ENCODE measurements at regions not wholly inside any gene's neighbourhood (a gene's known extent, or its start where the extent isn't known, plus 50 kb on each side); places are given as distances from the start of the nearest gene placed in this dataset.

DNA sequence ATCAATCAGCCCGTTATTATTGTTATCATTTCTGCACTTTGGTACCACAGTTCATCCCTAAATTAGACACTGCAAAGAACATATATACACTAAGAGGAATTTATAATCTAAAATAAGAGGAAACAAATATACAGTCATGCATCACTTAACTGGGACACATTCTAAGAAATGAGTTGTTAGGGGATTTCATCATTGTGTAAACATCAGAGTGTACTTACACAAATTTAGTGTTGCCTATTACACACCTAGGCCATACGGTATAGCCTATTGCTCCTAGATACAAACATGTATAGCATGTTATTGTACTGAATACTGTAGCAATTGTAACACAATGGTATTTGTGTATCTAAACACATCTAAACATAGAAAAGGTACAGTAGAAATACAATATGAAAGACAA is 190.5 kb downstream of the BMP4 start:
- H3K4me1 ChIP-seq (ENCODE audit: control insufficient read depth in 2 of 2, insufficient read depth in 2 of 2, low read length in 2 of 2), result no peaks in the 10 kb centered on the region
- no peak overlapping the region for H3K27ac ChIP-seq (ENCODE audit: low read length in 2 of 2)
- H3K27me3 ChIP-seq (replicated peaks in 1 of 4; ENCODE audit: control extremely low read depth in 1 of 4, control insufficient read depth in 3 of 4, insufficient read depth in 4 of 4, low read length in 3 of 4), result no peaks in the 10 kb centered on the region
- no peaks in the 10 kb centered on the region for H3K36me3 ChIP-seq (replicated peaks in 1 of 2; ENCODE audit: control extremely low read depth in 1 of 2, control insufficient read depth in 1 of 2, extremely low read depth in 1 of 2, insufficient read depth in 2 of 2, low read length in 1 of 2)
- H2AFZ ChIP-seq (ENCODE audit: insufficient read depth, low read depth, low read length, poor library complexity, severe bottlenecking), result no peak overlapping the region
- ATAC-seq (ENCODE audit: low read depth), result no peak
- TF ChIP-seq CTCF (IDR thresholded peaks at IDR 0.05) (no peak), EZH2 (IDR thresholded peaks at IDR 0.05; ENCODE audit: borderline replicate concordance, insufficient read depth, low read depth, low read length, poor library complexity, severe bottlenecking) (no peak)
- ChIA-PET POLR2A (no interaction called here), CTCF (no interaction called here)
- no peak overlapping the region for H3K4me2 ChIP-seq (replicated peaks; ENCODE audit: low read depth, low read length, poor library complexity, severe bottlenecking)
- Mint-ChIP-seq H3K4me3 (no peak overlapping the region), H3K27me3 (no peaks in the 10 kb centered on the region), H3K27ac (no peak overlapping the region), H3K9me3 (ENCODE audit: insufficient read depth) (peaks cover 2% of the 10 kb centered on the region), H3K4me1 (no peaks in the 10 kb centered on the region)
- no peaks in the 10 kb centered on the region for H3K79me2 ChIP-seq (ENCODE audit: control insufficient read depth, insufficient read depth, low read length)
- intact Hi-C loops (cut with micrococcal nuclease), result no loop called here
- WGBS (ENCODE audit: insufficient coverage), result no CpG with 5 or more reads among the region's 2 CpGs
- H3K9ac ChIP-seq (ENCODE audit: low read length), result no peak overlapping the region
- no peak overlapping the region for H3K4me3 ChIP-seq (ENCODE audit: control extremely low read depth in 1 of 5, extremely low read depth in 1 of 5, insufficient read depth in 1 of 5, low read depth in 2 of 5, low read length in 4 of 5)
- no peaks in the 10 kb centered on the region for H4K20me1 ChIP-seq (ENCODE audit: control insufficient read depth, insufficient read depth, low read length, poor library complexity, severe bottlenecking)
- DNase-seq, result no peak
- H3K9me3 ChIP-seq (ENCODE audit: control extremely low read depth in 1 of 3, control insufficient read depth in 2 of 3, insufficient read depth in 1 of 3, low read length in 2 of 3), result no peaks in the 10 kb centered on the region

DNA sequence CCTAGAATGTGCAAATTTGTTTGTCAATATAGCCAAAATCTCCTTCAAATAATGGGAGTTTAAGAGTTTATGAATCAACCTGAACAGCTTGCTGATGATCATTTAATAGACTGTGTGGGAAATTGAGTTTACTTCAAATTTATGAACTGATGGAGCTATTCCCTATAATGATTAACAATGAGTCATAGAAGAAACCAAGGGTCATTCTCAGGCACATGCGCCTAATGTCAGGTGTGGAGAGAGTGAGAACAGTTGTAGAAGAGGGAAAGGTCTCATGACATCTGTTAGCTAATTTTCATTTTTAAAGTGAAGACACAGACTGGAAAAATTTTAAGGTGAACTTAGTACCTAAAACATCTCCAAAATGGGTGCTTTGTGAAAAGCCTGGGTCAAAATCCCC is 191.8 kb downstream of the BMP4 start:
- no peaks in the 10 kb centered on the region for H3K27me3 Mint-ChIP-seq
- POLR2A ChIA-PET, result no interaction called here
- ATAC-seq (ENCODE audit: low read depth), result no peak

More for the DNA sequence above, 191.8 kb downstream of the BMP4 start:
- Histone ChIP-seq H2AFZ (ENCODE audit: insufficient read depth, low read depth, low read length, poor library complexity, severe bottlenecking) (no peak overlapping the region), H3K9ac (ENCODE audit: low read length) (no peak overlapping the region), H3K4me3 (ENCODE audit: control extremely low read depth in 1 of 5, extremely low read depth in 1 of 5, insufficient read depth in 1 of 5, low read depth in 2 of 5, low read length in 4 of 5) (no peak overlapping the region), H3K27me3 (replicated peaks in 1 of 4; ENCODE audit: control extremely low read depth in 1 of 4, control insufficient read depth in 3 of 4, insufficient read depth in 4 of 4, low read length in 3 of 4) (no peaks in the 10 kb centered on the region), H3K4me1 (ENCODE audit: control insufficient read depth in 2 of 2, insufficient read depth in 2 of 2, low read length in 2 of 2) (no peaks in the 10 kb centered on the region), H3K79me2 (ENCODE audit: control insufficient read depth, insufficient read depth, low read length) (no peaks in the 10 kb centered on the region), H3K36me3 (replicated peaks in 1 of 2; ENCODE audit: control extremely low read depth in 1 of 2, control insufficient read depth in 1 of 2, extremely low read depth in 1 of 2, insufficient read depth in 2 of 2, low read length in 1 of 2) (no peaks in the 10 kb centered on the region), H3K9me3 (ENCODE audit: control extremely low read depth in 1 of 3, control insufficient read depth in 2 of 3, insufficient read depth in 1 of 3, low read length in 2 of 3) (no peaks in the 10 kb centered on the region), H3K27ac (ENCODE audit: low read length in 2 of 2) (no peak overlapping the region), H4K20me1 (ENCODE audit: control insufficient read depth, insufficient read depth, low read length, poor library complexity, severe bottlenecking) (no peaks in the 10 kb centered on the region), H3K4me2 (replicated peaks; ENCODE audit: low read depth, low read length, poor library complexity, severe bottlenecking) (no peak overlapping the region)
- CTCF ChIA-PET, result no interaction called here
- intact Hi-C loops (cut with micrococcal nuclease), result no loop called here
- no CpG with 5 or more reads among the region's 1 CpG for WGBS (ENCODE audit: insufficient coverage)
- no peak for TF ChIP-seq EZH2 (IDR thresholded peaks at IDR 0.05; ENCODE audit: borderline replicate concordance, insufficient read depth, low read depth, low read length, poor library complexity, severe bottlenecking)
- TF ChIP-seq CTCF (IDR thresholded peaks at IDR 0.05), result no peak
- Mint-ChIP-seq H3K4me1 (no peaks in the 10 kb centered on the region), H3K27ac (no peak overlapping the region), H3K4me3 (no peak overlapping the region), H3K9me3 (ENCODE audit: insufficient read depth) (peaks cover 2% of the 10 kb centered on the region)
- DNase-seq, result no peak

Measured in B cell (primary cell).